ENCODE measurements at regions not wholly inside any gene's neighbourhood (a gene's known extent, or its start where the extent isn't known, plus 50 kb on each side); places are given as distances from the start of the nearest gene placed in this dataset.

DNA sequence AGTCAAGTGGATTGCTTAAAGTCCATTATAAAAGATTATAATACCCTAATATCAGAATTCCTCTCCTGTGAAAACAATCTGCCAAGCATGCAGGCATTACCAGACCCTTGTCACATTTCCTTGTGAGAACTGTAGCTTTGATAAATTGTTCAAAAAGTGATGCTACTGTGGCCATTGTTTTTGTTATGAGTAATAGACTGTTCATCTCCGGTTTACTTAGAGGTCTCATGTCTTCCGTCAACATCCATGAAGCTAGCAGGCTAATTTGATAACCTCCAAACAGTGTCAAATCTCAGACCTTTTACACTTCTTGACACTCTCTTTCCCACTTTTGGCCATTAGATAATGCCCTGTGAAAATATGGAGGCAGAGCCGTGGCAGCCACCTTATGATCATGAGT is 342.7 kb downstream of the CPS1 start:
- TF ChIP-seq, protein P1, sequence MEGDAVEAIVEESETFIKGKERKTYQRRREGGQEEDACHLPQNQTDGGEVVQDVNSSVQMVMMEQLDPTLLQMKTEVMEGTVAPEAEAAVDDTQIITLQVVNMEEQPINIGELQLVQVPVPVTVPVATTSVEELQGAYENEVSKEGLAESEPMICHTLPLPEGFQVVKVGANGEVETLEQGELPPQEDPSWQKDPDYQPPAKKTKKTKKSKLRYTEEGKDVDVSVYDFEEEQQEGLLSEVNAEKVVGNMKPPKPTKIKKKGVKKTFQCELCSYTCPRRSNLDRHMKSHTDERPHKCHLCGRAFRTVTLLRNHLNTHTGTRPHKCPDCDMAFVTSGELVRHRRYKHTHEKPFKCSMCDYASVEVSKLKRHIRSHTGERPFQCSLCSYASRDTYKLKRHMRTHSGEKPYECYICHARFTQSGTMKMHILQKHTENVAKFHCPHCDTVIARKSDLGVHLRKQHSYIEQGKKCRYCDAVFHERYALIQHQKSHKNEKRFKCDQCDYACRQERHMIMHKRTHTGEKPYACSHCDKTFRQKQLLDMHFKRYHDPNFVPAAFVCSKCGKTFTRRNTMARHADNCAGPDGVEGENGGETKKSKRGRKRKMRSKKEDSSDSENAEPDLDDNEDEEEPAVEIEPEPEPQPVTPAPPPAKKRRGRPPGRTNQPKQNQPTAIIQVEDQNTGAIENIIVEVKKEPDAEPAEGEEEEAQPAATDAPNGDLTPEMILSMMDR (IDR thresholded peaks at IDR 0.05), result no peak
- TF ChIP-seq POLR2A (IDR thresholded peaks at IDR 0.05) (no peak), POLR2AphosphoS5 (IDR thresholded peaks at IDR 0.05) (no peak)

Data from upper lobe of left lung (tissue), 4 donors.